Ovary (tissue), 7 donors: ENCODE measurements at regions not wholly inside any gene's neighbourhood (a gene's known extent, or its start where the extent isn't known, plus 50 kb on each side); places are given as distances from the start of the nearest gene placed in this dataset.

ENCODE experiments used
- DNase-seq, 5 donors: peaks; one replicate each; pipeline ENCODE4 v3.0.0-alpha.2; 2019 to 2020
- H3K27ac ChIP-seq, 2 donors: fragments of 200-600 bp; one replicate each; pipeline versions ENCODE4 v1.5.1 to v1.8.0; 2019 to 2022
- H3K27me3 ChIP-seq: fragments of 200-600 bp; one replicate; pipeline ENCODE4 v1.8.0; 2022
- H3K36me3 ChIP-seq: fragments of 200-600 bp; sonication (generic); one replicate; pipeline ENCODE4 v1.5.1; 2019
- H3K4me1 ChIP-seq: one replicate; pipeline ENCODE4 v1.8.1; 2013; ENCODE audit warnings: mild to moderate bottlenecking, moderate library complexity; ENCODE audit not compliant: insufficient read depth
- H3K4me3 ChIP-seq: fragments of 200-600 bp; sonication (generic); one replicate; pipeline ENCODE4 v1.5.1; 2017
- H3K9me3 ChIP-seq, 2 donors: fragments of 200-600 bp in 1 of 2; sonication (generic) in 1 of 2; one replicate each; pipeline versions ENCODE4 v1.5.1 to v1.8.1; 2013 to 2019; ENCODE audit warnings: mild to moderate bottlenecking in 1 of 2, moderate library complexity in 1 of 2
- EP300 ChIP-seq: sonication (generic); formaldehyde crosslinking; IDR thresholded peaks from one replicate; pipeline ENCODE4 v1.6.1; 2017; ENCODE audit warnings: antibody characterized with exemption
- POLR2A ChIP-seq: fragments of 450-650 bp; IDR thresholded peaks from one replicate; pipeline ENCODE4 v1.6.1; 2017; ENCODE audit warnings: antibody characterized with exemption, mild to moderate bottlenecking, moderate library complexity
- WGBS, 3 donors: extraction: QIAGEN DNeasy Blood & Tissue Kit in 1 of 3; methylation state at CpG; one replicate each; pipeline versions ENCODE4 v1.1.5 to v1.1.7; 2013 to 2017; 5-methylcytosine and 5-hydroxymethylcytosine counted together
- intact Hi-C, 4 donors: fragments of 100-400 bp; cut with DNase I; formaldehyde crosslinking; loops; one replicate each; pipeline versions ENCODE4 v1.11.0 to v1.15.1; 2022 to 2023
- TF ChIP-seq, protein P1 (sequence below), 3 donors: fragments of 450-650 bp in 2 of 3; fragments of 200-600 bp in 1 of 3; IDR thresholded peaks; one replicate each; pipeline versions ENCODE4 v1.5.1 to v1.8.0; 2016 to 2022; ENCODE audit warnings: antibody characterized with exemption in 3 of 3, mild to moderate bottlenecking in 1 of 3
- donor health status: DM: no; HTN: no; CAD: no; lungs with moderate emphysema.
- donor health status: DM: no; HTN: no; CAD: no.
- donor health status: Bipolar disorder and iron deficiency.
- donor health status: DM: no; HTN: no; CAD: no.
- donor health status: DM: yes; HTN: yes; CAD: no.

DNA sequence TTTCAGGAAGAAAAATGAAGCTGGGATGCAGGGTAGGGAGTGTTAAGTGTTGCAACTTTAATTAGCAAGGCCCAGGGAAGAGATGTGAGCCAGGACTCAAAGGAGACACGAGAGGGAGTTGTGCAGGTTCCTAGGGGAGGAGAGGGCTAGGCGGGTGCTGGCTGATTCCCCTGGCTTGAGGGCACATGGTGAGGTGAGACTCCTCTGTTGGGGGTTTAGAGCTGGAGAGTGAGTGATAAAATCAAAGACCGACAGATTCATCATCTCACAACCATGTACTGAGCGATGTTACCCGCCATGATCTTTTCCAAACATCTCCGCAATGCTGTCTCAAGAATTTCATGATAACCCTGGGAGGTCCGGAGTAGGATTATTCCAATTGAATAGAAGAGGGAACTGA lies 161.8 kb upstream of the CSF3R start:
- WGBS, 3 donors, result 62 to 73% (median 68%) methylated on average over 7 of the region's 7 CpGs
- H3K27ac ChIP-seq, result no peak overlapping the region
- no peaks in the 10 kb centered on the region for H3K4me1 ChIP-seq
- no peak overlapping the region for H3K4me3 ChIP-seq
- no peaks in the 10 kb centered on the region for H3K9me3 ChIP-seq
- intact Hi-C loops, result no loop called here
- TF ChIP-seq, protein P1, sequence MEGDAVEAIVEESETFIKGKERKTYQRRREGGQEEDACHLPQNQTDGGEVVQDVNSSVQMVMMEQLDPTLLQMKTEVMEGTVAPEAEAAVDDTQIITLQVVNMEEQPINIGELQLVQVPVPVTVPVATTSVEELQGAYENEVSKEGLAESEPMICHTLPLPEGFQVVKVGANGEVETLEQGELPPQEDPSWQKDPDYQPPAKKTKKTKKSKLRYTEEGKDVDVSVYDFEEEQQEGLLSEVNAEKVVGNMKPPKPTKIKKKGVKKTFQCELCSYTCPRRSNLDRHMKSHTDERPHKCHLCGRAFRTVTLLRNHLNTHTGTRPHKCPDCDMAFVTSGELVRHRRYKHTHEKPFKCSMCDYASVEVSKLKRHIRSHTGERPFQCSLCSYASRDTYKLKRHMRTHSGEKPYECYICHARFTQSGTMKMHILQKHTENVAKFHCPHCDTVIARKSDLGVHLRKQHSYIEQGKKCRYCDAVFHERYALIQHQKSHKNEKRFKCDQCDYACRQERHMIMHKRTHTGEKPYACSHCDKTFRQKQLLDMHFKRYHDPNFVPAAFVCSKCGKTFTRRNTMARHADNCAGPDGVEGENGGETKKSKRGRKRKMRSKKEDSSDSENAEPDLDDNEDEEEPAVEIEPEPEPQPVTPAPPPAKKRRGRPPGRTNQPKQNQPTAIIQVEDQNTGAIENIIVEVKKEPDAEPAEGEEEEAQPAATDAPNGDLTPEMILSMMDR (IDR thresholded peaks at IDR 0.05), result no peak
- no peak for TF ChIP-seq EP300
- TF ChIP-seq POLR2A, result no peak
- no peaks in the 10 kb centered on the region for H3K36me3 ChIP-seq
- no peaks in the 10 kb centered on the region for H3K27me3 ChIP-seq
- DNase-seq, result no peak

DNA sequence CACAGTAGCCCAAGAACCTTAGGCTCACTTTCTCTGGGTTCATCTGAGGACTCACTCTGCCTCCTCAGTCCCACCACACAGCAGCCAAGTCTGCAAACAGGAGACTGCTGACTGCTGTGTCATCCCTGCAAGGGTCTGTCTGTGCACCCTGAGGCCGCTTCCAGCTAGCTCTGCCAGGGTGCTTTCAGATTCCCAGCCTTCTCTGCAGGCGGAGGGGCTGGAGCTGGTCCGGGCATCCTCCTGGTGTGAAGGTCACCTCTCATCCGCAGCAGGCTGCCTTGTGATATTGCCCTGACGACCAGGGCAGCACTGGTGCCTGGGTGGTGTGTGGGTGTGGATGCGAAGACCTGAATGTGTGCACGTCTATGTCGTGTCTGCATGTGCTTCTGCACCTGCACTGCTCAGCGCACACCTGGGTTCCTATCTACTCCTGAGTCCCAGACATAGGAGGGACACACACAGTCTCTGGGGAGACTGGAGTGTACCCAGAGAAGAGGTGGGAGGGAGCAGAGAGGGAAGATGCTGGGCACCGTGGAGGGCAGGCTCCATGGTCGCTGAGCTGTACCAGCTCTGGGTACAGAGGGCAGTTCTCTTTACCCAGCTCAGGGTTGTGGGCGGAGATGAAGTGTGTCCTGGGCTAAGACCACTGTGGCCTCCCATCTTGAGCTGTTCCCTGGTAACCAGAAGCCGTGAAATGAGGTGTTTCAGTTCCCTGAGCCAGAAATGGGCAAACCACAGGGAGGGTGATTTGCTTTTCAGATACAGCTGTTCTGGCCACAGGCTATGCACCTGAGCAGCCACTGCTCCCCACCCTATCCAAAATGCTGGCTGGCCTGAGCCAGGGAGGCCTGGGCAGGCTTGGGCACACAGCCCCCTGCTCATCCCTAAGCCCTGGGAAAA lies 160.9 kb upstream of the CSF3R start:
- Histone ChIP-seq H3K9me3 (no peaks in the 10 kb centered on the region), H3K4me3 (no peak overlapping the region), H3K4me1 (no peaks in the 10 kb centered on the region), H3K36me3 (no peaks in the 10 kb centered on the region), H3K27ac (no peak overlapping the region), H3K27me3 (no peaks in the 10 kb centered on the region)
- TF ChIP-seq EP300, result no peak
- TF ChIP-seq POLR2A, result no peak
- TF ChIP-seq, protein P1 (IDR thresholded peaks at IDR 0.05), result no peak
- intact Hi-C loops, result no loop called here
- no peak for DNase-seq
- 54 to 67% (median 55%) methylated on average over 13 of the region's 13 CpGs for WGBS, 3 donors

DNA sequence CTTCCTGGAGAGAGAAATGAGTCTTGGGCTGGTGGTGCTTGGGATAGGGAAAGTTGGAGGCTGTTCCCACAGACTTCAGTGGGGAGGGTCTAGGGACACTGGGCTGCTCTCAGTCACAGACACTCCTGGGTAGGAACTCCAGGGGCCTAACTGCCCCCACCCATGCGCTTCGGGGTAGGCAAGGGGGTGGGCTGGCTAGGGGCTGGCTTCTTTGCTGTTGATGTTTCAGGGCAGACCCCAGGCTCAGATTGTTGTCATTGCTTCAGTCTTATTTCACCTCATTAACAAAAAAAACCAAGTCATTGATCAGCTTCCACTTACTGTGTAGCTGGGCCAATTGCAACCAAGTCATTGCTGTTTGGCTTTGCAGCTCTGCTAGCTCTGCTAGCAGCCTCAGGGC lies 160.1 kb upstream of the CSF3R start:
- TF ChIP-seq, protein P1 (IDR thresholded peaks at IDR 0.05), result no peak
- no peak for TF ChIP-seq EP300
- TF ChIP-seq POLR2A, result no peak
- Histone ChIP-seq H3K27me3 (no peaks in the 10 kb centered on the region), H3K9me3 (no peaks in the 10 kb centered on the region), H3K36me3 (no peaks in the 10 kb centered on the region), H3K4me1 (no peaks in the 10 kb centered on the region), H3K4me3 (no peak overlapping the region), H3K27ac (no peak overlapping the region)
- WGBS, 3 donors, result 86 to 90% (median 89%) methylated on average over 2 of the region's 2 CpGs
- no peak for DNase-seq
- intact Hi-C loops, result no loop called here

DNA sequence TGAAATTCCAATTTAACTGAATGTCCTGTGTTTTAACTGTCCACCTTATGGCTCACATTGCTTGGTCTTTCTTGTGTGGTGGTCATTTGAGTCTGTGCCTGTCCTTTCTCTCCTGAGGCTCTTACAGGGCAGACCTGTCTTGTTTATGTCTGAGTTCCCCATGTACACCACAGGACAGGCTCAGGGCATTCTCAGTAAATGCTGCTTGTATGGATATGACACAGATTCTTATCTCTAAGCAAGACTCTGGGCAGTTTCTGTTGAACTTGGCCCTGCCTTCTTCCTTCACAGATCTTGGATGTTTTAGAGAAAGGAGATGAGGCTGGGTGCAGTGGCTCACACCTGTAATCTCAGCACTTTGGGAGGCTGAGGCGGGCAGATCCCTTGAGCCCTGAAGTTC lies 159.1 kb upstream of the CSF3R start:
- WGBS, 3 donors, result 72 to 94% (median 77%) methylated on average over 1 of the region's 1 CpG
- no peak overlapping the region for H3K27ac ChIP-seq
- DNase-seq, result no peak
- H3K27me3 ChIP-seq, result no peaks in the 10 kb centered on the region
- H3K36me3 ChIP-seq, result no peaks in the 10 kb centered on the region
- H3K9me3 ChIP-seq, result no peaks in the 10 kb centered on the region
- TF ChIP-seq, protein P1 (IDR thresholded peaks at IDR 0.05), result no peak
- no peak for TF ChIP-seq EP300
- TF ChIP-seq POLR2A, result no peak
- no peaks in the 10 kb centered on the region for H3K4me1 ChIP-seq
- intact Hi-C loops, result no loop called here
- H3K4me3 ChIP-seq, result no peak overlapping the region
